PC-9 (cell line): ENCODE measurements at regions not wholly inside any gene's neighbourhood (a gene's known extent, or its start where the extent isn't known, plus 50 kb on each side); places are given as distances from the start of the nearest gene placed in this dataset.

Source experiments
- BruUV-seq: library from RNA; stranded (reverse); fragments of 400-500 nt; replicated peaks from 2 replicates; lab custom pipeline; 2021; lab: Mats Ljungman, UMichigan
- CTCF ChIA-PET: fragments of 300-600 bp; sonication (Branson Sonifier 250); formaldehyde crosslinking; loops from one replicate; lab custom pipeline; 2022; ENCODE audit warnings: antibody characterized with exemption; lab: Charles Lee
- POLR2A ChIA-PET: fragments of 300-600 bp; sonication (Branson Sonifier 250); formaldehyde crosslinking; loops from one replicate; lab custom pipeline; 2022; ENCODE audit warnings: antibody characterized with exemption; ENCODE audit not compliant: unreplicated experiment; lab: Charles Lee
- DNase-seq, 2 experiments: peaks; one replicate each; pipeline versions ENCODE4 v3.0.0 to v3.0.0-alpha.2; 2015 to 2022; ENCODE audit warnings: mixed read lengths in 1 of 2
- H2AFZ ChIP-seq: fragments of 200-600 bp; sonication (generic); 2 replicates; pipeline ENCODE4 v1.8.1; 2017; ENCODE audit warnings: antibody characterized with exemption
- H3F3A ChIP-seq: fragments of 200-600 bp; sonication (generic); 2 replicates; pipeline ENCODE4 v1.8.1; 2017; ENCODE audit warnings: antibody characterized with exemption, mild to moderate bottlenecking, low read depth; ENCODE audit not compliant: insufficient read depth
- H3K27ac ChIP-seq: fragments of 200-600 bp; sonication (generic); 2 replicates; pipeline ENCODE4 v1.6.1; 2016; ENCODE audit warnings: mixed run types
- H3K27me3 ChIP-seq: fragments of 200-600 bp; sonication (generic); 2 replicates; pipeline ENCODE4 v1.6.1; 2016; ENCODE audit warnings: low read depth, mixed run types; ENCODE audit not compliant: insufficient read depth
- H3K36me3 ChIP-seq: fragments of 200-600 bp; sonication (generic); 2 replicates; pipeline ENCODE4 v1.6.1; 2016; ENCODE audit warnings: low read depth, mixed run types
- H3K4me1 ChIP-seq: fragments of 200-600 bp; sonication (generic); replicated peaks from 2 replicates; pipeline ENCODE4 v1.6.1; 2016; ENCODE audit warnings: mixed run types; ENCODE audit not compliant: insufficient read depth
- H3K4me2 ChIP-seq: fragments of 200-600 bp; sonication (generic); 2 replicates; pipeline ENCODE4 v1.6.1; 2017; ENCODE audit warnings: mixed run types
- H3K4me3 ChIP-seq: fragments of 200-600 bp; sonication (generic); 2 replicates; pipeline ENCODE4 v1.6.1; 2016; ENCODE audit warnings: mixed run types
- H3K79me2 ChIP-seq: fragments of 200-600 bp; sonication (generic); 2 replicates; pipeline ENCODE4 v1.6.1; 2017; ENCODE audit warnings: low read depth, mixed run types
- H3K9me2 ChIP-seq: fragments of 200-600 bp; sonication (generic); 2 replicates; pipeline ENCODE4 v1.8.1; 2017; ENCODE audit warnings: mild to moderate bottlenecking; ENCODE audit not compliant: insufficient read depth
- H3K9me3 ChIP-seq: fragments of 200-600 bp; sonication (generic); 2 replicates; pipeline ENCODE4 v1.8.1; 2016; ENCODE audit warnings: low read depth; ENCODE audit not compliant: insufficient read depth
- H4K20me1 ChIP-seq: fragments of 200-600 bp; sonication (generic); 2 replicates; pipeline ENCODE4 v1.8.1; 2017; ENCODE audit not compliant: insufficient read depth
- EZH2 ChIP-seq: fragments of 200-600 bp; sonication (generic); IDR thresholded peaks from 2 replicates; pipeline ENCODE4 v1.8.0; 2017; ENCODE audit warnings: antibody characterized with exemption, low read depth
- intact Hi-C: fragments of 100-400 bp; cut with micrococcal nuclease; formaldehyde crosslinking; loops from one replicate; pipeline ENCODE4 v1.10.0; 2022; ENCODE audit not compliant: unreplicated experiment
- TF ChIP-seq, protein P1 (sequence below): fragments of 200-600 bp; sonication (generic); conservative IDR thresholded peaks from 2 replicates; pipeline ENCODE4 v1.6.1; 2017; ENCODE audit warnings: mixed run types, antibody characterized with exemption, mild to moderate bottlenecking, moderate library complexity

DNA sequence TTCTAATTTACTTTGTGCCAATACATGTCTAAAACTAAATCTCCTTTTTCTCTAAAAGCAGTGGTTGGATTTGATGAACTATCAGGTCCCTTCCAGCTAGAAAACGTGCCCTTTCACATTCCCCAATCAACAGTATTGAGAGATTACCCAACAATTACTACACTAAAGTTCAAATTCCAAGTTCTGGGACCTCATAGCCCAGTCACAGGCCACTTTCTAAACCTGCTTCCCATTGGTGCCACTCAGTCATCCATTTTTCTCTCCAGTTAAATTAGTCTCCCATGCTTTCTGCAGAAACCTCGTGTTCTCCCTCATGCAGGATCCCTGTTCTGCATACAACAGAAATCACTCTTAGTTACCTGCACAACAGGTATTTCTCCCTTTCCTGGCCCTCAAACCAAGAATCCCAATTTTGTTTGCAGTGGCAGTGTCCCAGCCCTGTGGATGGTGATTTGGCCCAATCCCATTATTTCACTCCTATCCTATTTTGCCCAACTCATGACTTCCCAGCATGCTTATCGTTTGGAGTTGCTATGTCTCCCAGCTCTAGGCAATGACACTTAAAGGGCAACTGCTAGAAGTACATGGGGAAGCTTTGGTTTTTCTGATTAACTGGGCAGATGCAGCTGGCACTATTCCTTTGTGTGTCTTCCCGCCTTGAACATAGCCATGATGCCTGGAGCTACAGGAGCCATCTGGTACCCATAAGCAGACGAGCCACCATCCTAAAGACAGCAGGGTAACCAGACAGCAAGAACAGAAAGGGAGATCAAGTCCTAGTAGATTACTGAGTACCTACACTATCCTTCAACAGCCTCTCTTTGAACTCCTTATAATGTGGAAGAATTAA lies 224.2 kb downstream of the MINAR1 start:
- no peaks in the 10 kb centered on the region for H4K20me1 ChIP-seq
- no peak overlapping the region for H3K4me2 ChIP-seq
- ChIA-PET CTCF (no interaction called here), POLR2A (no interaction called here)
- TF ChIP-seq EZH2 = no peak
- TF ChIP-seq, protein P1, sequence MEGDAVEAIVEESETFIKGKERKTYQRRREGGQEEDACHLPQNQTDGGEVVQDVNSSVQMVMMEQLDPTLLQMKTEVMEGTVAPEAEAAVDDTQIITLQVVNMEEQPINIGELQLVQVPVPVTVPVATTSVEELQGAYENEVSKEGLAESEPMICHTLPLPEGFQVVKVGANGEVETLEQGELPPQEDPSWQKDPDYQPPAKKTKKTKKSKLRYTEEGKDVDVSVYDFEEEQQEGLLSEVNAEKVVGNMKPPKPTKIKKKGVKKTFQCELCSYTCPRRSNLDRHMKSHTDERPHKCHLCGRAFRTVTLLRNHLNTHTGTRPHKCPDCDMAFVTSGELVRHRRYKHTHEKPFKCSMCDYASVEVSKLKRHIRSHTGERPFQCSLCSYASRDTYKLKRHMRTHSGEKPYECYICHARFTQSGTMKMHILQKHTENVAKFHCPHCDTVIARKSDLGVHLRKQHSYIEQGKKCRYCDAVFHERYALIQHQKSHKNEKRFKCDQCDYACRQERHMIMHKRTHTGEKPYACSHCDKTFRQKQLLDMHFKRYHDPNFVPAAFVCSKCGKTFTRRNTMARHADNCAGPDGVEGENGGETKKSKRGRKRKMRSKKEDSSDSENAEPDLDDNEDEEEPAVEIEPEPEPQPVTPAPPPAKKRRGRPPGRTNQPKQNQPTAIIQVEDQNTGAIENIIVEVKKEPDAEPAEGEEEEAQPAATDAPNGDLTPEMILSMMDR = no peak
- no peaks in the 10 kb centered on the region for H3K79me2 ChIP-seq
- no TSS peak for BruUV-seq
- DNase-seq = no peak
- H3K27ac ChIP-seq = no peak overlapping the region
- H3F3A ChIP-seq = no peaks in the 10 kb centered on the region
- no peaks in the 10 kb centered on the region for H3K9me2 ChIP-seq
- no peak overlapping the region for H3K4me3 ChIP-seq
- H3K4me1 ChIP-seq = no peaks in the 10 kb centered on the region
- no peaks in the 10 kb centered on the region for H3K36me3 ChIP-seq
- H3K27me3 ChIP-seq = peaks cover 15% of the 10 kb centered on the region; the same call in 1 of the 2 replicates
- H2AFZ ChIP-seq = no peak overlapping the region
- H3K9me3 ChIP-seq = no peaks in the 10 kb centered on the region
- intact Hi-C loops = no loop called here

DNA sequence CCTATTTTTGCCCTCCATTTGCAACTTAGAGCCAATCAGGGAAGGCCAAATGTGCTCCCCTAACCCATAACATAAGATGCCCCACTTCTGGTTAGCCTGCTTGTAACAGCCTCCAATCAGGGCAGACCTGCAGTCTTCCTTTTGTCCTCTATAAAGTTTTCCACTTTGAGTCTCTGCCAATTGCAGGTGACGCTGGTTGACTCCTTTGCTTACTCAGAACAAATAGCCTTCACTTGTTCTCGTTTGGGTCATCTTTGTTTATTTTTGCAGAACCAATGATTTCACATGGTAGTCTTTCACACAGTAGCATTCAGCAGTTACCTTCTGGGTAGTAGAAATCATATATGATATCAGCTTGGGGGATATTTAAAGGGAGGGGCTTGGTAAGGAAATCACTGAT lies 225.6 kb downstream of the MINAR1 start:
- no peaks in the 10 kb centered on the region for H3K79me2 ChIP-seq
- no peaks in the 10 kb centered on the region for H3K4me1 ChIP-seq
- DNase-seq = no peak
- BruUV-seq = no TSS peak
- H3K27me3 ChIP-seq = peaks cover 23% of the 10 kb centered on the region; the same call in 1 of the 2 replicates
- intact Hi-C loops = no loop called here
- ChIA-PET CTCF (no interaction called here), POLR2A (no interaction called here)
- no peak overlapping the region for H2AFZ ChIP-seq
- H3K9me2 ChIP-seq = no peaks in the 10 kb centered on the region
- no peak overlapping the region for H3K4me2 ChIP-seq
- H3K36me3 ChIP-seq = no peaks in the 10 kb centered on the region
- no peaks in the 10 kb centered on the region for H3F3A ChIP-seq
- H4K20me1 ChIP-seq = no peaks in the 10 kb centered on the region
- TF ChIP-seq, protein P1 = no peak
- TF ChIP-seq EZH2 = no peak
- H3K27ac ChIP-seq = no peak overlapping the region
- no peak overlapping the region for H3K4me3 ChIP-seq
- no peaks in the 10 kb centered on the region for H3K9me3 ChIP-seq

DNA sequence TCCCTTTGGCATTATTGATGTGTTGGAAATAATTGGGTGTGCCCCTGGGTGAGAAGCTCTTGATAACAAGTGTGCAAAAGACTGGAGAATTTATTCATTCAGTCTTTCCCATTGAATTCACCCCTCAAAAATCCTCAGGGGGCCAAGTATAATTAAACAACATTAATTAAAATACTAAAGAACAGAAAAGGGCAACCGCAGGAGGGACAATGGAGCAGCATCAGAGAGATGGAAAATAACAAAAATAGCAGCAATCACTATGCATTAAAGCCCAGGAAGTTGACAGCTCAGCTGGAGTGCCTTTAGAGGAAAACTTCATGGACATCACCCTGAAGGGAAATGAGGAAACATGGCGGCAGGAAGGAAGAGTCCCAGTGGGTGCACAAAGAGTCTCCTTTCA lies 227.6 kb downstream of the MINAR1 start:
- no peaks in the 10 kb centered on the region for H4K20me1 ChIP-seq
- no peaks in the 10 kb centered on the region for H3K9me3 ChIP-seq
- no peaks in the 10 kb centered on the region for H3K9me2 ChIP-seq
- ChIA-PET POLR2A (no interaction called here), CTCF (no interaction called here)
- no TSS peak for BruUV-seq
- DNase-seq = no peak
- no peak overlapping the region for H3K4me2 ChIP-seq
- no peaks in the 10 kb centered on the region for H3F3A ChIP-seq
- H3K36me3 ChIP-seq = no peaks in the 10 kb centered on the region
- TF ChIP-seq, protein P1 = no peak
- TF ChIP-seq EZH2 = no peak
- no peaks in the 10 kb centered on the region for H3K4me1 ChIP-seq
- H3K79me2 ChIP-seq = no peaks in the 10 kb centered on the region
- no peak overlapping the region for H3K4me3 ChIP-seq
- no peak overlapping the region for H3K27ac ChIP-seq
- intact Hi-C loops = no loop called here
- peaks cover 28% of the 10 kb centered on the region; the same call in 1 of the 2 replicates for H3K27me3 ChIP-seq
- H2AFZ ChIP-seq = no peak overlapping the region
